ENCODE measurements at regions not wholly inside any gene's neighbourhood (a gene's known extent, or its start where the extent isn't known, plus 50 kb on each side); places are given as distances from the start of the nearest gene placed in this dataset.

DNA sequence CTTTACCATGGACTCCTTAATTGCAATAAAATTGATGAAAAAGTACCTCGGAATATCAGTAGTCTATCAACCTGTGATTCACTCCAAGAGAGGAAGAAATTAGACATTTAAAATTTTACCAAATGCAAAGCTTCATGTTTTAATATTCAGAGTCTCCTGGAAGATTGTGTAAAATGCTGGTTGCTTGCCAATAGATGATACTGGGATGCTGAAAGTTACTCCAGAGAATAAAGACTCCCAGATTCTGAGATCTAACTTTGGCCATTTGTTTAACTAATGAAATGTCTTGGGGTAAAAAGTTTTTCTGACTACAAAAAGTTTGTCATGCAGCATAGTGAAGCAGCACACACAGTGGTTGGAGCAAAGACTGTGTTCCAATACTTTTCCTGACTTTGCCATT is 176.7 kb upstream of the RSPO3 start:
- DNase-seq (ENCODE audit: low spot score) = no peak
- Mint-ChIP-seq H3K27ac (ENCODE audit: unreplicated experiment) (no peak overlapping the region), H3K9me3 (ENCODE audit: low read depth) (no peaks in the 10 kb centered on the region), H3K4me1 (ENCODE audit: low read depth) (no peaks in the 10 kb centered on the region), H3K27me3 (ENCODE audit: low read depth) (peaks cover 16% of the 10 kb centered on the region), H3K4me3 (ENCODE audit: unreplicated experiment) (no peak overlapping the region), H3K36me3 (ENCODE audit: low read depth) (no peaks in the 10 kb centered on the region)
- TF ChIP-seq CTCF (IDR thresholded peaks at IDR 0.05) = no peak

GRCh38 chr6:126944512-126944911 is 174.0 kb upstream of the RSPO3 start:
- Mint-ChIP-seq H3K4me3 (ENCODE audit: unreplicated experiment) (no peak overlapping the region), H3K9me3 (ENCODE audit: low read depth) (no peaks in the 10 kb centered on the region), H3K27ac (ENCODE audit: unreplicated experiment) (no peak overlapping the region), H3K27me3 (ENCODE audit: low read depth) (peaks cover 13% of the 10 kb centered on the region), H3K36me3 (ENCODE audit: low read depth) (no peaks in the 10 kb centered on the region), H3K4me1 (ENCODE audit: low read depth) (no peaks in the 10 kb centered on the region)
- TF ChIP-seq CTCF (IDR thresholded peaks at IDR 0.05) = no peak
- DNase-seq (ENCODE audit: low spot score) = no peak

DNA sequence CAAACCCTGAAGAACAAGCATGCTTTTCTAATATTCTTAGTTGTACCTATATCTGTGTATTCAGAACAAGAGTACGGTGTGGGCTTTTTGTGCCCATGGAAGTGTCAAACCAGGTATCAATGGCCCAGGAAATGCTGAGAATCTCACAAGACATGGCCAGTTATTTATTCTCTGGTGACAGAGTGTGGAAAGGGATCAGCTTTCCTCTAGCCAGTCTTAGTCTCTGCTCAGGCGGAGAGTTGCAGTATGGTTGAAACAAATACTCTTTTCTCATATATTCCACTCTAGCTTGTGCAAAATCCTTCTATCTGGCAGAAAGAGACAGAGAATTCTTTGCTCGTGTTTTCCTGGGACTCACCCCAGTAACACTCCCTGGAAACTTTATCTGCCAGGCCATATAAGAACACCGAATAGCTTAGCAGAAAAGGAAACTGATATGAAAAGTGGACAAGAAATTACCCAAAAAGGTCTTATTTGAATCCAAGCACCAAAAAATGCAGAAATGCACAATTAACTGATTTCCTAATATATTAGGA is 173.3 kb upstream of the RSPO3 start:
- H3K4me3 Mint-ChIP-seq (ENCODE audit: unreplicated experiment) = no peak overlapping the region
- H3K9me3 Mint-ChIP-seq (ENCODE audit: low read depth) = no peaks in the 10 kb centered on the region
- peaks cover 13% of the 10 kb centered on the region for H3K27me3 Mint-ChIP-seq (ENCODE audit: low read depth)
- H3K4me1 Mint-ChIP-seq (ENCODE audit: low read depth) = no peaks in the 10 kb centered on the region
- TF ChIP-seq CTCF (IDR thresholded peaks at IDR 0.05) = no peak
- no peak overlapping the region for H3K27ac Mint-ChIP-seq (ENCODE audit: unreplicated experiment)
- DNase-seq (ENCODE audit: low spot score) = no peak
- no peaks in the 10 kb centered on the region for H3K36me3 Mint-ChIP-seq (ENCODE audit: low read depth)

DNA sequence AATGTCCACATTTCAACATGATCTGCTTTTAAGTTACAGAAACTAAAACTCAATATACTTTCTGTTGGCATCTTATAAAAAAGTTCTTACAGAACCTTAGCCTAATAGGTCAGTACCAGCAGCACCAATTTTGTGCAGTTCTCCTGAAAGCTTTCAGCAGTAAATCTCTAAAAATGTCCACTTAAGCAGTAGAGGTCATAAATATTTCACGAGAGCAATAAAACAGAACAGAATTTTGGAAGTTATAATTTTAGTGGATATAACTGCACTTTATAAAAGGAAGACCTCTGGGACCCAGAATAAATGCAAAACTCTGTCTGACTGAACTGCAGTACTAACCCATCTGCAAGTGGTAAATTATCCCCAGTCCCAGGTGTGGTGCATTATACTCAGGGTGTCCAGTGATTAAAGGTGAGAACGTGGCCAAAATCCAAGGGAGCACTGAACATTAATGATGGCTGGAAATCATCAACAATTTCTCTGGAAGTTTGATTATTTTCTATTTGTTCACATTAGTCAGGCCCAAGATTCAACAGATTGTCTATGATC is 172.6 kb upstream of the RSPO3 start:
- H3K4me1 Mint-ChIP-seq (ENCODE audit: low read depth) = no peaks in the 10 kb centered on the region
- DNase-seq (ENCODE audit: low spot score) = no peak
- H3K27ac Mint-ChIP-seq (ENCODE audit: unreplicated experiment) = no peak overlapping the region
- H3K36me3 Mint-ChIP-seq (ENCODE audit: low read depth) = no peaks in the 10 kb centered on the region
- TF ChIP-seq CTCF (IDR thresholded peaks at IDR 0.05) = no peak
- H3K4me3 Mint-ChIP-seq (ENCODE audit: unreplicated experiment) = no peak overlapping the region
- peaks cover 12% of the 10 kb centered on the region for H3K27me3 Mint-ChIP-seq (ENCODE audit: low read depth)
- no peaks in the 10 kb centered on the region for H3K9me3 Mint-ChIP-seq (ENCODE audit: low read depth)

GRCh38 chr6:126947070-126947469 is 171.4 kb upstream of the RSPO3 start:
- no peak for DNase-seq (ENCODE audit: low spot score)
- H3K36me3 Mint-ChIP-seq (ENCODE audit: low read depth) = no peaks in the 10 kb centered on the region
- no peak overlapping the region for H3K27ac Mint-ChIP-seq (ENCODE audit: unreplicated experiment)
- H3K9me3 Mint-ChIP-seq (ENCODE audit: low read depth) = no peaks in the 10 kb centered on the region
- no peak for TF ChIP-seq CTCF (IDR thresholded peaks at IDR 0.05)
- peaks cover 17% of the 10 kb centered on the region for H3K27me3 Mint-ChIP-seq (ENCODE audit: low read depth)
- no peaks in the 10 kb centered on the region for H3K4me1 Mint-ChIP-seq (ENCODE audit: low read depth)
- no peak overlapping the region for H3K4me3 Mint-ChIP-seq (ENCODE audit: unreplicated experiment)
